Inflammatory macrophage (primary cell): ENCODE measurements at regions not wholly inside any gene's neighbourhood (a gene's known extent, or its start where the extent isn't known, plus 50 kb on each side); places are given as distances from the start of the nearest gene placed in this dataset.

Experiments used
- DNase-seq, 2 donors: peaks; one replicate each; pipeline ENCODE4 v3.0.0-alpha.2; 2020 to 2022

DNA sequence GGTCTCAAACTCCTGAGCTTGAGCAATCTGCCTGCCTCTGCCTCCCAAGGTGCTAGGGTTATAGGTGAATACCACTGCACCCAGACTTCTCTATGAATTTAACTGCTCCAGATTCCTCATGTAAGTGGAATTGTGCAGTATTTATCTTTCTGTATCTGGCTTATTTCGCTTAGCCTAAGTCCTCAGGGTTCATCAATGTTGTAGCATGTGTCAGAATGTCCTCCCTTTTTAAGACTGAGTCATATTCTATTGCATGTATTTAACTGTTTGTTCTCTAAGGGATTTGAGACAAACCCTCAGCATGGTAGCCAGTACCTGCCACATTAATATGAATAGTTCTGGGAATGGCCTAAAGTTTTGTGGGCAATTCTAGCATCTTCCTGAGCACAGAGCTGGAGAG is 53.9 kb upstream of the TUT7 start:
- DNase-seq = no peak

DNA sequence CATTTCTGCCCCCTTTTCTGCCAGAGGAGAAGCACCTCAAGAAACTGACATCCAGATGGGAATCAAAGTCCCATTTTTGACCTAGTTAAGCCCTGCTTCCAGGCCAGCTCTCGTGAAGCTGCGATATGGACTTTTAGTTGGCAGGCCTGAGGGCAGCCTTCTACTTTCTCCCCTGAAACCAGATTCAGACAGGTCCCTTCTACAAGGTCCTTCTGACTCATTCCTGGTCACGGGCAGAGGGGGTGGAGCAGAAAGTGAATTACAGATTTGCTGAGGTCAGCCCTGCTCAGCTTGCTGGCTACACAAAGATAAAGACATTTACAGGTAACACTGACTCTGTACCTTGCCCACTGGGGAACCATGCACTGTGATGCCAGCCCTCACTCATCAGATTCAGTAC is 52.8 kb upstream of the TUT7 start:
- DNase-seq = no peak

GRCh38 chr9:86406366-86406765 is 52.2 kb upstream of the TUT7 start:
- no peak for DNase-seq

DNA sequence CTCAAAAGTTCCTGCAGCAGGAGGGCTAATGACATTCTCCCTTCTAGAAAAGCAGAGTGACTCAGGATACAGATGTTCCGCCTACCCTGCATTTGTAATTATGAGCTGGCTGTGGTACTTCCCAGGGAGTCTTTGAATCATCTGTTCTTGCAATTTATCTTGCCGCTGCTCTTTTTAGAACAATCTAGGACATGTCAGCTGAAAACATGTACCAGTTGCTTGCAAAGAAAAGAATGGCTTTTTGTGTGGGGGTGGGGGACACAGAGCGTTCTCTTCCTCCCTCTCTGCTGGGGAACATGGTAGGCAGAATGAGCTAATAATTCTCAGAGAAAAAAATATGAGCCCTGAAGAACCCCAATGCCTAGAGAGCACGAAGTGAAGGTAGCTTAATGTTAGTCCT is 51.7 kb upstream of the TUT7 start:
- DNase-seq = peak; percentile 52 to 78

DNA sequence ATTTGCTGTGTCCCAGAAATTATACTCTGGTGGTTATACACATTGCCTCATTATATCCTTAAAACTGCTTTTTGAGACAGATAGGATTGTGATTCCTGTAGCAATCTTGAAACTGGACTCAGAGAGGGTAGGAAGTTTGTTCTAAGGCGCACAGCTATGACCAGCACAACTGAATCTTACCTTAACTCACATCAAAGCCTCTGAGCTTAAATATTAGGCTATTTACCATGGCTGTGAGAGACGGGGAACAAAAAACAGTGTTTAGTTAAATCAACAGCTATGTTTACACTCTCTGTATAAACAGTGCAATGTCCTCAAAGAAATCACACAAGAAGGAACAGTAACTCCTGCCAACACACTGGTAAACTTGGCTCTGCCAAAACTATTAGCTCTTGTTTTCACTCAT is 50.9 kb upstream of the TUT7 start:
- DNase-seq = no peak
